ENCODE measurements at regions not wholly inside any gene's neighbourhood (a gene's known extent, or its start where the extent isn't known, plus 50 kb on each side); places are given as distances from the start of the nearest gene placed in this dataset.

GRCh38 chr5:133680830-133681565 lies 68.7 kb upstream of the FSTL4 start:
- ChIA-PET POLR2A (no interaction called here), CTCF (no interaction called here)
- peaks cover 4 to 29% of the 10 kb centered on the region in 2 donors for H3K27me3 Mint-ChIP-seq
- H3K27ac Mint-ChIP-seq: peak overlapping the region in 1 of 8 donors; percentile 45
- H3K4me1 Mint-ChIP-seq: no peaks in the 10 kb centered on the region
- peaks cover 0 to 3% (median 0%) of the 10 kb centered on the region in 5 donors for H3K9me3 Mint-ChIP-seq
- no peaks in the 10 kb centered on the region for H3K4me1 ChIP-seq (ENCODE audit: insufficient read depth, low read length)
- no peaks in the 10 kb centered on the region for H3K36me3 ChIP-seq (ENCODE audit: insufficient read depth, low read length)
- no peak overlapping the region for H3K4me3 ChIP-seq (ENCODE audit: low read length)
- H3K27me3 ChIP-seq (ENCODE audit: insufficient read depth, low read length, poor library complexity, severe bottlenecking): no peaks in the 10 kb centered on the region
- H3K4me3 Mint-ChIP-seq: no peak overlapping the region
- no peak overlapping the region for H3K27ac ChIP-seq (ENCODE audit: low read depth, low read length)
- H3K36me3 Mint-ChIP-seq: no peaks in the 10 kb centered on the region
- no peaks in the 10 kb centered on the region for H3K9me3 ChIP-seq (ENCODE audit: low read length)
- DNase-seq: no peak

- DNase-seq: no peak
- H3K36me3 Mint-ChIP-seq: no peaks in the 10 kb centered on the region
These were observed 67.2 kb upstream of the FSTL4 start for GRCh38 chr5:133679534-133679933.

GRCh38 chr5:133675376-133676154 lies 63.2 kb upstream of the FSTL4 start:
- Mint-ChIP-seq H3K4me1 (no peaks in the 10 kb centered on the region), H3K36me3 (no peaks in the 10 kb centered on the region), H3K27me3 (peaks cover 1 to 34% of the 10 kb centered on the region in 2 donors), H3K9me3 (peaks cover 0 to 7% (median 2%) of the 10 kb centered on the region in 5 donors), H3K27ac (no peak overlapping the region), H3K4me3 (no peak overlapping the region)
- ChIA-PET CTCF (no interaction called here), POLR2A (no interaction called here)
- Histone ChIP-seq H3K27me3 (ENCODE audit: insufficient read depth, low read length, poor library complexity, severe bottlenecking) (no peaks in the 10 kb centered on the region), H3K4me1 (ENCODE audit: insufficient read depth, low read length) (no peaks in the 10 kb centered on the region), H3K27ac (ENCODE audit: low read depth, low read length) (no peak overlapping the region), H3K36me3 (ENCODE audit: insufficient read depth, low read length) (no peaks in the 10 kb centered on the region), H3K4me3 (ENCODE audit: low read length) (no peak overlapping the region), H3K9me3 (ENCODE audit: low read length) (no peaks in the 10 kb centered on the region)
- no peak for DNase-seq

More at GRCh38 chr5:133679534-133679933, 67.2 kb upstream of the FSTL4 start:
- Histone ChIP-seq H3K4me3 (ENCODE audit: low read length) (no peak overlapping the region), H3K4me1 (ENCODE audit: insufficient read depth, low read length) (no peaks in the 10 kb centered on the region), H3K9me3 (ENCODE audit: low read length) (no peaks in the 10 kb centered on the region), H3K27ac (ENCODE audit: low read depth, low read length) (no peak overlapping the region), H3K36me3 (ENCODE audit: insufficient read depth, low read length) (no peaks in the 10 kb centered on the region), H3K27me3 (ENCODE audit: insufficient read depth, low read length, poor library complexity, severe bottlenecking) (no peaks in the 10 kb centered on the region)
- Mint-ChIP-seq H3K9me3 (peaks cover 0 to 3% (median 0%) of the 10 kb centered on the region in 5 donors), H3K4me1 (no peaks in the 10 kb centered on the region), H3K27ac (no peak overlapping the region), H3K27me3 (peaks cover 1 to 27% of the 10 kb centered on the region in 2 donors), H3K4me3 (no peak overlapping the region)
- ChIA-PET POLR2A (no interaction called here), CTCF (no interaction called here)

- no peaks in the 10 kb centered on the region for H3K27me3 ChIP-seq (ENCODE audit: insufficient read depth, low read length, poor library complexity, severe bottlenecking)
- H3K27ac Mint-ChIP-seq: no peak overlapping the region
- no peaks in the 10 kb centered on the region for H3K36me3 ChIP-seq (ENCODE audit: insufficient read depth, low read length)
- no peaks in the 10 kb centered on the region for H3K4me1 Mint-ChIP-seq
- peaks cover 5 to 47% of the 10 kb centered on the region in 2 donors for H3K27me3 Mint-ChIP-seq
- ChIA-PET POLR2A (no interaction called here), CTCF (no interaction called here)
- H3K36me3 Mint-ChIP-seq: no peaks in the 10 kb centered on the region
- H3K9me3 Mint-ChIP-seq: peaks cover 0 to 10% (median 0%) of the 10 kb centered on the region in 5 donors
- H3K4me3 Mint-ChIP-seq: no peak overlapping the region
- no peak for DNase-seq
- H3K27ac ChIP-seq (ENCODE audit: low read depth, low read length): no peak overlapping the region
- no peaks in the 10 kb centered on the region for H3K9me3 ChIP-seq (ENCODE audit: low read length)
- no peaks in the 10 kb centered on the region for H3K4me1 ChIP-seq (ENCODE audit: insufficient read depth, low read length)
- H3K4me3 ChIP-seq (ENCODE audit: low read length): no peak overlapping the region
These were observed 58.0 kb upstream of the FSTL4 start for GRCh38 chr5:133670336-133670735.

GRCh38 chr5:133669472-133669871 lies 57.1 kb upstream of the FSTL4 start:
- no peaks in the 10 kb centered on the region for H3K36me3 Mint-ChIP-seq
- H3K27me3 Mint-ChIP-seq: peaks cover 5 to 46% of the 10 kb centered on the region in 2 donors
- POLR2A ChIA-PET: no interaction called here
- Histone ChIP-seq H3K27ac (ENCODE audit: low read depth, low read length) (no peak overlapping the region), H3K4me1 (ENCODE audit: insufficient read depth, low read length) (no peaks in the 10 kb centered on the region), H3K27me3 (ENCODE audit: insufficient read depth, low read length, poor library complexity, severe bottlenecking) (no peaks in the 10 kb centered on the region), H3K36me3 (ENCODE audit: insufficient read depth, low read length) (no peaks in the 10 kb centered on the region), H3K9me3 (ENCODE audit: low read length) (no peaks in the 10 kb centered on the region), H3K4me3 (ENCODE audit: low read length) (no peak overlapping the region)
- H3K9me3 Mint-ChIP-seq: peaks cover 0 to 10% (median 0%) of the 10 kb centered on the region in 5 donors
- no peak overlapping the region for H3K27ac Mint-ChIP-seq
- H3K4me3 Mint-ChIP-seq: no peak overlapping the region
- DNase-seq: no peak
- CTCF ChIA-PET: no interaction called here
- H3K4me1 Mint-ChIP-seq: no peaks in the 10 kb centered on the region

GRCh38 chr5:133668458-133668857 lies 56.1 kb upstream of the FSTL4 start:
- Histone ChIP-seq H3K27ac (ENCODE audit: low read depth, low read length) (no peak overlapping the region), H3K4me1 (ENCODE audit: insufficient read depth, low read length) (no peaks in the 10 kb centered on the region), H3K4me3 (ENCODE audit: low read length) (no peak overlapping the region), H3K9me3 (ENCODE audit: low read length) (no peaks in the 10 kb centered on the region), H3K36me3 (ENCODE audit: insufficient read depth, low read length) (no peaks in the 10 kb centered on the region), H3K27me3 (ENCODE audit: insufficient read depth, low read length, poor library complexity, severe bottlenecking) (no peaks in the 10 kb centered on the region)
- DNase-seq: no peak
- peaks cover 0 to 10% (median 0%) of the 10 kb centered on the region in 5 donors for H3K9me3 Mint-ChIP-seq
- H3K27ac Mint-ChIP-seq: peak overlapping the region in 1 of 8 donors; percentile 42
- H3K36me3 Mint-ChIP-seq: no peaks in the 10 kb centered on the region
- ChIA-PET POLR2A (no interaction called here), CTCF (no interaction called here)
- H3K4me1 Mint-ChIP-seq: no peaks in the 10 kb centered on the region
- H3K27me3 Mint-ChIP-seq: peaks cover 11 to 51% of the 10 kb centered on the region in 2 donors
- H3K4me3 Mint-ChIP-seq: no peak overlapping the region

GRCh38 chr5:133667217-133667616 lies 54.9 kb upstream of the FSTL4 start:
- POLR2A ChIA-PET: no interaction called here
- CTCF ChIA-PET: no interaction called here
- DNase-seq: no peak

GRCh38 chr5:133665571-133665970 lies 53.2 kb upstream of the FSTL4 start:
- Mint-ChIP-seq H3K9me3 (peaks cover 0 to 4% (median 0%) of the 10 kb centered on the region in 5 donors), H3K4me3 (no peak overlapping the region), H3K27me3 (peaks cover 11 to 47% of the 10 kb centered on the region in 2 donors), H3K36me3 (no peaks in the 10 kb centered on the region), H3K4me1 (no peaks in the 10 kb centered on the region), H3K27ac (no peak overlapping the region)
- no peaks in the 10 kb centered on the region for H3K9me3 ChIP-seq (ENCODE audit: low read length)
- H3K4me1 ChIP-seq (ENCODE audit: insufficient read depth, low read length): no peaks in the 10 kb centered on the region
- DNase-seq: no peak
- H3K36me3 ChIP-seq (ENCODE audit: insufficient read depth, low read length): no peaks in the 10 kb centered on the region
- no peak overlapping the region for H3K4me3 ChIP-seq (ENCODE audit: low read length)
- ChIA-PET CTCF (no interaction called here), POLR2A (no interaction called here)
- H3K27me3 ChIP-seq (ENCODE audit: insufficient read depth, low read length, poor library complexity, severe bottlenecking): no peaks in the 10 kb centered on the region
- no peak overlapping the region for H3K27ac ChIP-seq (ENCODE audit: low read depth, low read length)

More at GRCh38 chr5:133667217-133667616, 54.9 kb upstream of the FSTL4 start:
- H3K9me3 ChIP-seq (ENCODE audit: low read length): no peaks in the 10 kb centered on the region
- peaks cover 11 to 45% of the 10 kb centered on the region in 2 donors for H3K27me3 Mint-ChIP-seq
- H3K27ac Mint-ChIP-seq: no peak overlapping the region
- H3K4me1 ChIP-seq (ENCODE audit: insufficient read depth, low read length): no peaks in the 10 kb centered on the region
- H3K4me1 Mint-ChIP-seq: no peaks in the 10 kb centered on the region
- no peaks in the 10 kb centered on the region for H3K36me3 ChIP-seq (ENCODE audit: insufficient read depth, low read length)
- no peaks in the 10 kb centered on the region for H3K27me3 ChIP-seq (ENCODE audit: insufficient read depth, low read length, poor library complexity, severe bottlenecking)
- H3K27ac ChIP-seq (ENCODE audit: low read depth, low read length): no peak overlapping the region
- no peak overlapping the region for H3K4me3 Mint-ChIP-seq
- H3K4me3 ChIP-seq (ENCODE audit: low read length): no peak overlapping the region
- H3K36me3 Mint-ChIP-seq: no peaks in the 10 kb centered on the region
- peaks cover 0 to 9% (median 0%) of the 10 kb centered on the region in 5 donors for H3K9me3 Mint-ChIP-seq
